ENCODE measurements at regions not wholly inside any gene's neighbourhood (a gene's known extent, or its start where the extent isn't known, plus 50 kb on each side); places are given as distances from the start of the nearest gene placed in this dataset.

GRCh38 chr11:127103586-127104388 lies 103.2 kb upstream of the KIRREL3 start:
- no peaks in the 10 kb centered on the region for H3K4me1 Mint-ChIP-seq
- no peak for ATAC-seq
- H3K36me3 Mint-ChIP-seq: no peaks in the 10 kb centered on the region

GRCh38 chr11:127098684-127099083 lies 98.1 kb upstream of the KIRREL3 start:
- no peak for DNase-seq
- H3K4me1 Mint-ChIP-seq: no peaks in the 10 kb centered on the region
- no peak overlapping the region for H3K4me3 Mint-ChIP-seq
- no peak for ATAC-seq
- no peaks in the 10 kb centered on the region for H3K27me3 Mint-ChIP-seq
- no peaks in the 10 kb centered on the region for H3K9me3 Mint-ChIP-seq (ENCODE audit: low read depth)
- H3K36me3 Mint-ChIP-seq: no peaks in the 10 kb centered on the region
- no peak overlapping the region for H3K27ac Mint-ChIP-seq
- CTCF ChIA-PET: no interaction called here

More at GRCh38 chr11:127103586-127104388, 103.2 kb upstream of the KIRREL3 start:
- Mint-ChIP-seq H3K9me3 (ENCODE audit: low read depth) (no peaks in the 10 kb centered on the region), H3K27ac (no peak overlapping the region), H3K27me3 (no peaks in the 10 kb centered on the region), H3K4me3 (no peak overlapping the region)
- CTCF ChIA-PET: no interaction called here
- no peak for DNase-seq

GRCh38 chr11:127080735-127081134 lies 80.2 kb upstream of the KIRREL3 start:
- CTCF ChIA-PET: no interaction called here
- ATAC-seq: no peak

GRCh38 chr11:127075758-127076157 lies 75.2 kb upstream of the KIRREL3 start:
- Mint-ChIP-seq H3K4me1 (no peaks in the 10 kb centered on the region), H3K36me3 (no peaks in the 10 kb centered on the region), H3K9me3 (ENCODE audit: low read depth) (no peaks in the 10 kb centered on the region), H3K27ac (no peak overlapping the region), H3K4me3 (no peak overlapping the region), H3K27me3 (no peaks in the 10 kb centered on the region)
- CTCF ChIA-PET: no interaction called here
- ATAC-seq (no peak), DNase-seq (no peak)

More at GRCh38 chr11:127080735-127081134, 80.2 kb upstream of the KIRREL3 start:
- Mint-ChIP-seq H3K27me3 (no peaks in the 10 kb centered on the region), H3K9me3 (ENCODE audit: low read depth) (no peaks in the 10 kb centered on the region), H3K4me1 (no peaks in the 10 kb centered on the region), H3K27ac (no peak overlapping the region), H3K36me3 (no peaks in the 10 kb centered on the region), H3K4me3 (no peak overlapping the region)
- no peak for DNase-seq

- DNase-seq (no peak), ATAC-seq (no peak)
- H3K4me1 Mint-ChIP-seq: no peaks in the 10 kb centered on the region
- H3K4me3 Mint-ChIP-seq: no peak overlapping the region
- no peaks in the 10 kb centered on the region for H3K36me3 Mint-ChIP-seq
- CTCF ChIA-PET: no interaction called here
- no peaks in the 10 kb centered on the region for H3K27me3 Mint-ChIP-seq
- no peak overlapping the region for H3K27ac Mint-ChIP-seq
- no peaks in the 10 kb centered on the region for H3K9me3 Mint-ChIP-seq (ENCODE audit: low read depth)
These were observed 73.7 kb upstream of the KIRREL3 start for GRCh38 chr11:127074151-127074761.

- H3K27me3 Mint-ChIP-seq: no peaks in the 10 kb centered on the region
- ATAC-seq (no peak), DNase-seq (no peak)
- no peaks in the 10 kb centered on the region for H3K9me3 Mint-ChIP-seq (ENCODE audit: low read depth)
- no peak overlapping the region for H3K27ac Mint-ChIP-seq
- H3K36me3 Mint-ChIP-seq: no peaks in the 10 kb centered on the region
- no peaks in the 10 kb centered on the region for H3K4me1 Mint-ChIP-seq
- H3K4me3 Mint-ChIP-seq: no peak overlapping the region
- CTCF ChIA-PET: no interaction called here
These were observed 73.1 kb upstream of the KIRREL3 start for GRCh38 chr11:127073621-127074020.

GRCh38 chr11:127071606-127072005 lies 71.0 kb upstream of the KIRREL3 start:
- Mint-ChIP-seq H3K9me3 (ENCODE audit: low read depth) (no peaks in the 10 kb centered on the region), H3K27ac (no peak overlapping the region), H3K4me3 (no peak overlapping the region), H3K4me1 (no peaks in the 10 kb centered on the region), H3K36me3 (no peaks in the 10 kb centered on the region), H3K27me3 (no peaks in the 10 kb centered on the region)
- DNase-seq: no peak
- no peak for ATAC-seq
- CTCF ChIA-PET: no interaction called here

- no peaks in the 10 kb centered on the region for H3K27me3 Mint-ChIP-seq
These were observed 70.2 kb upstream of the KIRREL3 start for GRCh38 chr11:127070808-127071207.

GRCh38 chr11:127066401-127067090 lies 66.0 kb upstream of the KIRREL3 start:
- Mint-ChIP-seq H3K4me1 (no peaks in the 10 kb centered on the region), H3K9me3 (ENCODE audit: low read depth) (no peaks in the 10 kb centered on the region), H3K27ac (no peak overlapping the region), H3K27me3 (no peaks in the 10 kb centered on the region), H3K4me3 (no peak overlapping the region), H3K36me3 (no peaks in the 10 kb centered on the region)
- DNase-seq (no peak), ATAC-seq (no peak)
- CTCF ChIA-PET: no interaction called here

More at GRCh38 chr11:127070808-127071207, 70.2 kb upstream of the KIRREL3 start:
- Mint-ChIP-seq H3K4me3 (no peak overlapping the region), H3K9me3 (ENCODE audit: low read depth) (no peaks in the 10 kb centered on the region), H3K27ac (no peak overlapping the region), H3K4me1 (no peaks in the 10 kb centered on the region), H3K36me3 (no peaks in the 10 kb centered on the region)
- DNase-seq (no peak), ATAC-seq (no peak)
- CTCF ChIA-PET: no interaction called here

- CTCF ChIA-PET: no interaction called here
- no peaks in the 10 kb centered on the region for H3K4me1 Mint-ChIP-seq
- no peaks in the 10 kb centered on the region for H3K9me3 Mint-ChIP-seq (ENCODE audit: low read depth)
- no peak overlapping the region for H3K4me3 Mint-ChIP-seq
- no peak overlapping the region for H3K27ac Mint-ChIP-seq
- ATAC-seq (no peak), DNase-seq (no peak)
- no peaks in the 10 kb centered on the region for H3K36me3 Mint-ChIP-seq
- H3K27me3 Mint-ChIP-seq: no peaks in the 10 kb centered on the region
These were observed 62.7 kb upstream of the KIRREL3 start for GRCh38 chr11:127063241-127063640.

DNA sequence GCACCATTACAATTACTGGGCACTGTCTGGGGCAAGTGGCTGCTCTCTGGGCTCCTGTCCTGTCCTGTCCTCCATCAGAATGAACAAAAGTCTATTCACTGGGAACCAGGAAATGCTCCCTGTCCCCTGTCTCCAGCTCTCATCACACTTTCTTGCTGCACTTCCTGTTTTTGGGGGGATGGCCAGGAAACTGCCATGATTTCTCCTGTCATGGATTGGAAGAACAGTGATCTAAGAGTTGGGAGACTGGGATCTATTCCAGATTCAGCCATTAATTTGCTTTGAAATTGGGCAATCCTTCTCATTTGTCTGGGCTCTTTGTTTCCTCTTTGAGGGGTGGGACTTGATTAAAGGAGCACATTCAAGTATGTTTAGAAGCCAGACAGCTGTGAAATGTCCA lies 61.4 kb upstream of the KIRREL3 start:
- Mint-ChIP-seq H3K27ac (no peak overlapping the region), H3K36me3 (no peaks in the 10 kb centered on the region), H3K27me3 (no peaks in the 10 kb centered on the region), H3K9me3 (ENCODE audit: low read depth) (no peaks in the 10 kb centered on the region), H3K4me1 (no peaks in the 10 kb centered on the region), H3K4me3 (no peak overlapping the region)
- CTCF ChIA-PET: no interaction called here
- no peak for ATAC-seq
- no peak for DNase-seq

GRCh38 chr11:127059750-127060149 lies 59.2 kb upstream of the KIRREL3 start:
- no peaks in the 10 kb centered on the region for H3K27me3 Mint-ChIP-seq
- H3K9me3 Mint-ChIP-seq (ENCODE audit: low read depth): no peaks in the 10 kb centered on the region
- H3K4me1 Mint-ChIP-seq: no peaks in the 10 kb centered on the region
- CTCF ChIA-PET: no interaction called here
- ATAC-seq (no peak), DNase-seq (no peak)
- H3K27ac Mint-ChIP-seq: no peak overlapping the region
- H3K36me3 Mint-ChIP-seq: no peaks in the 10 kb centered on the region
- no peak overlapping the region for H3K4me3 Mint-ChIP-seq

GRCh38 chr11:127059286-127059685 lies 58.7 kb upstream of the KIRREL3 start:
- no peak for DNase-seq
- H3K27ac Mint-ChIP-seq: no peak overlapping the region
- no peaks in the 10 kb centered on the region for H3K36me3 Mint-ChIP-seq
- no peaks in the 10 kb centered on the region for H3K4me1 Mint-ChIP-seq
- no peak overlapping the region for H3K4me3 Mint-ChIP-seq
- CTCF ChIA-PET: no interaction called here
- no peaks in the 10 kb centered on the region for H3K27me3 Mint-ChIP-seq
- no peak for ATAC-seq
- H3K9me3 Mint-ChIP-seq (ENCODE audit: low read depth): no peaks in the 10 kb centered on the region

GRCh38 chr11:127058524-127058923 lies 58.0 kb upstream of the KIRREL3 start:
- H3K36me3 Mint-ChIP-seq: no peaks in the 10 kb centered on the region
- H3K9me3 Mint-ChIP-seq (ENCODE audit: low read depth): no peaks in the 10 kb centered on the region
- ATAC-seq (no peak), DNase-seq (no peak)
- no peak overlapping the region for H3K4me3 Mint-ChIP-seq
- CTCF ChIA-PET: no interaction called here
- no peaks in the 10 kb centered on the region for H3K4me1 Mint-ChIP-seq
- H3K27ac Mint-ChIP-seq: no peak overlapping the region
- H3K27me3 Mint-ChIP-seq: no peaks in the 10 kb centered on the region
